HG03196 (cell line): ENCODE measurements at regions not wholly inside any gene's neighbourhood (a gene's known extent, or its start where the extent isn't known, plus 50 kb on each side); places are given as distances from the start of the nearest gene placed in this dataset.
"Not testable (repeated sequence)": the region's sequence is repeated elsewhere in the genome, so short reads cannot be mapped to it uniquely, and the experiment has no call there.

Experiments
- ATAC-seq: cut with Tn5 transposase; IDR thresholded peaks from one replicate; pipeline ENCODE4 v1.9.1; 2021; ENCODE audit not compliant: unreplicated experiment

- ATAC-seq, result no peak
These were observed 173.5 kb downstream of the LMBRD1 start for GRCh38 chr6:69623357-69623756.

- no peak for ATAC-seq
These were observed 173.9 kb downstream of the LMBRD1 start for GRCh38 chr6:69622924-69623323.

GRCh38 chr6:69622230-69622629 is 174.6 kb downstream of the LMBRD1 start:
- ATAC-seq, result no peak

GRCh38 chr6:69617163-69617562 is 179.6 kb downstream of the LMBRD1 start:
- ATAC-seq, result no peak

GRCh38 chr6:69609836-69610472 is 186.9 kb downstream of the LMBRD1 start:
- no peak for ATAC-seq

- no peak for ATAC-seq
These were observed 195.7 kb downstream of the LMBRD1 start for GRCh38 chr6:69601132-69601531.

GRCh38 chr6:69594405-69594804 is 202.4 kb downstream of the LMBRD1 start:
- ATAC-seq, result no peak

- no peak for ATAC-seq
These were observed 203.1 kb downstream of the LMBRD1 start for GRCh38 chr6:69593706-69594105.

- no peak for ATAC-seq
These were observed 207.2 kb downstream of the LMBRD1 start for GRCh38 chr6:69589626-69590025.

GRCh38 chr6:69584913-69585729 is 211.7 kb downstream of the LMBRD1 start:
- ATAC-seq, result peak; percentile 81

GRCh38 chr6:69584536-69584912 is 212.3 kb downstream of the LMBRD1 start:
- ATAC-seq, result no peak

- ATAC-seq, result no peak
These were observed 215.2 kb downstream of the LMBRD1 start for GRCh38 chr6:69581581-69581980.

GRCh38 chr6:69580706-69581105 is 216.1 kb downstream of the LMBRD1 start:
- no peak for ATAC-seq

GRCh38 chr6:69578361-69578890 is 218.4 kb downstream of the LMBRD1 start:
- ATAC-seq, result no peak

- ATAC-seq, result no peak
These were observed 225.6 kb downstream of the LMBRD1 start for GRCh38 chr6:69571234-69571633.

- no peak for ATAC-seq
These were observed 226.7 kb downstream of the LMBRD1 start for GRCh38 chr6:69570106-69570505.

- not testable (repeated sequence) for ATAC-seq
These were observed 236.2 kb downstream of the LMBRD1 start for GRCh38 chr6:69560597-69560996.

GRCh38 chr6:69555088-69555638 is 241.6 kb downstream of the LMBRD1 start:
- ATAC-seq, result no peak

GRCh38 chr6:69542494-69542893 is 254.3 kb downstream of the LMBRD1 start:
- no peak for ATAC-seq

- ATAC-seq, result no peak
These were observed 268.8 kb downstream of the LMBRD1 start for GRCh38 chr6:69527921-69528476.

- not testable (repeated sequence) for ATAC-seq
These were observed 281.3 kb downstream of the LMBRD1 start for GRCh38 chr6:69515480-69515879.

- ATAC-seq, result no peak
These were observed 302.2 kb downstream of the LMBRD1 start for GRCh38 chr6:69494595-69494994.
